22Rv1 (cell line): ENCODE measurements at regions not wholly inside any gene's neighbourhood (a gene's known extent, or its start where the extent isn't known, plus 50 kb on each side); places are given as distances from the start of the nearest gene placed in this dataset.

Experiments
- H3K27ac ChIP-seq: fragments of 450-650 bp; 2 replicates; pipeline ENCODE4 v1.5.1; 2017
- CTCF ChIP-seq: fragments of 450-650 bp; IDR thresholded peaks from 2 replicates; pipeline ENCODE4 v1.5.1; 2017; ENCODE audit warnings: mild to moderate bottlenecking
- ZFX ChIP-seq: fragments of 450-650 bp; IDR thresholded peaks from 2 replicates; pipeline ENCODE4 v1.6.1; 2017; ENCODE audit warnings: antibody characterized with exemption, borderline replicate concordance

DNA sequence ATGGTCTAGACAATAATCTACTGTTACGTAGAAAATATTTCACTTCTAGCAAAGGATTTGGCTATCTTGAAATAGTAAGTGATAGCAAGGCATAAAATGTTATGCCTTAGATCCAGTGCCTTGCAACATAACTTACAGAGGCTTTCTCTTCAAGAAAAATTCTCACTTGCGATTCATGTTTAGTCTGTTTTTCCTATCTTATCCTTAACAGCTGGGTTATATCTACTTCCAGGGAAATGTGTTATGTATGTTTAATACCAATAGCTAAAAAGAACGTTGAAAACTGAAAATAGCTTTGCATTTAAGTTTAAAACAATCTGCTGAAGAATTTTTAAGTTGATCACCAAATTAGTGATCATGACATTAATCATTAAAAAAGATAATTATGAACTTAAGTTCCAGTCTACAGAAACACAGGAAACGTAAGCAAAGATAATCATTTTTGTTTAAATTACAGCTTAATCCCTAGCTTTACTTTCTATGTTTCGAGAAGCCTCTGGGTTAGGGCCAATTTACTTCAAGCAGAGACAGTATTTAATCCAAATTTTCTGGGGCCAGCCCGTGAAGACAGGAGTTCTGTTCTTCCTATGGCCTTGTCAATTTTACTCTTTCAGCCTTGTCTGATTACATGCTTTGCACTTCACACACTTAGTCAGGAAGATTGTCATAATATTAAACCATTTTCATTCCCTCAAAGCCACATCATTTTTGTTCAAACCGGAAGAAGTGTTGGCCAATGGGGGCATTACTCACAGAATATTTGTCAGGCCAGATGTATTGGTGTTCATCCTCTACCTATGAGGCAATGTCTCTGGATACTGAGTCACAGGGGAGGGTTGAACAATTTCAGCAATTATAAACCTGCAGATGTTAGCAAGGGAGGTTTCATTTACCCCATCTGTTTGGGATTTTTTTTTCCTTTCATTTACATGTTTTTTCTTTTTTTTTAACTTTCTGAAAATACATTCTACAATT, 1132.9 kb upstream of the ZEB2 start:
- H3K27ac ChIP-seq, result no peak overlapping the region
- TF ChIP-seq CTCF, result no peak
- TF ChIP-seq ZFX, result no peak

DNA sequence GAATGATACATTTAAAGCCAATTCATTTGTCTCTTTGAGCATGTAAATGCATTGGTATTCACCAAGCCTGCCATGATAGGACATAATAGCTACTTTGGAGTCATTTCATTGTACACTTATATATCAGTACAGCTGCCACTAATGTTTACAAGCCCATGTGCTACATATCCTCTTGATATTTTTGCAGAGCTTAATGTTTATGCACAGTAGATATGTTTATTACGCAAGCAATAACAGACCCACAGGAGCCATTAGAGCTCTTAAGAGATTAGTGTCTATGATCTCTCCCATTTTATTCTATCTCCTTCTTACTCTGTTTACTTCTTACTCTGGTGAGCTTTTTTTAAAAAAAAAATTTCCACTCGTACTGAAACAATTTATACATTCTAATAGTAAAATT, 1132.1 kb upstream of the ZEB2 start:
- TF ChIP-seq CTCF (no peak), ZFX (no peak)
- H3K27ac ChIP-seq, result no peak overlapping the region

DNA sequence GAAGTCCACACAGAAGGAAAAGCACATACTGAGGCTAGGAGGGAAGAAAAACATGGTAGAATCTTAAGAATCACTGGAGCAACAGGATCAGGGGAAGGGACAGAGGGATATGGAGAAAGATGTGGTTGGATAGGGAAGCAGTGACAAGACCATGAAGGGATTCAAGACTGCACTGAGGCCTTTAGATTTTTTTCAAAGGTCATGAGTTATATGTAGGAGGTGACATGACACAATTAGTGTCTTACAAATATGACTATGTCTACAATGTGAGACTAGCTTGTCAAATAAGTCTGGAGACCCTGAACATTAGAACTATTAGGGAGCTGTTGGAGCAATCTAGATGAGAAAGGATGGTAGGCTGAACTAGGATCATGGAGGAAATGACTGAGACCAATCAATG, 1130.3 kb upstream of the ZEB2 start:
- no peak for TF ChIP-seq CTCF
- no peak for TF ChIP-seq ZFX
- no peak overlapping the region for H3K27ac ChIP-seq

- no peak overlapping the region for H3K27ac ChIP-seq
- TF ChIP-seq CTCF, result no peak
- no peak for TF ChIP-seq ZFX
These were observed 1129.1 kb upstream of the ZEB2 start for GRCh38 chr2:145649061-145649460.

GRCh38 chr2:145644820-145645302, 1124.9 kb upstream of the ZEB2 start:
- TF ChIP-seq CTCF (no peak), ZFX (no peak)
- H3K27ac ChIP-seq, result no peak overlapping the region

DNA sequence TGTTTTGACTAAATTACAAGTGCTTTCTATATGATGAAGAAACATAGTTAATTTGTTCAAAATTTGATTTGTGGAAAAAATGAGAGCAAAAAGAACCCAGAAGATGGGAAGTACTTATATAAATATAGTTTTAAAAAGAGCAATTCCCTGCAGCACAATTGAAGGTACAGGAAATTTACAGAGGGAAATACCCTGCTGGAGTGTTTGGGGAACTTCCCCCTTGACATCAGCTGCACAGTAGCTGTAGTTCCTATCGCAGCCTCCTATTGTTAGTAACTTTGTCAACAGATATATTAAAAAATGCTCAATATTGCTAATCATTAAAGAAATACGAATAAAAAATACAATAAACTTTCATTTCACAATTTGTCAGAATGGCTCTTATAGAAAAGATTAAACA, 1118.8 kb upstream of the ZEB2 start:
- TF ChIP-seq ZFX (no peak), CTCF (no peak)
- no peak overlapping the region for H3K27ac ChIP-seq
